ENCODE measurements at regions not wholly inside any gene's neighbourhood (a gene's known extent, or its start where the extent isn't known, plus 50 kb on each side); places are given as distances from the start of the nearest gene placed in this dataset.

- Histone ChIP-seq H3K4me1 (no peaks in the 10 kb centered on the region), H3K4me3 (no peak overlapping the region), H3K9me3 (0 out of 2 replicates have a peak, but pooled peaks cover 2% of the 10 kb centered on the region), H3K36me3 (replicated peaks) (no peaks in the 10 kb centered on the region), H3K27me3 (ENCODE audit: low read depth) (no peaks in the 10 kb centered on the region)
- in situ Hi-C loops (cut with MboI; ENCODE audit: low sequenced_read_pairs): no loop called here
- no peak for DNase-seq (ENCODE audit: low spot score in 2 of 2)
These were observed 284.4 kb downstream of the FOXL1 start for GRCh38 chr16:86862595-86863280.

GRCh38 chr16:86863609-86864008, 285.3 kb downstream of the FOXL1 start:
- in situ Hi-C loops (cut with MboI; ENCODE audit: low sequenced_read_pairs): no loop called here
- Histone ChIP-seq H3K36me3 (replicated peaks) (no peaks in the 10 kb centered on the region), H3K4me1 (no peaks in the 10 kb centered on the region), H3K27me3 (ENCODE audit: low read depth) (no peaks in the 10 kb centered on the region; the same call in 1 of the 2 replicates), H3K4me3 (no peak overlapping the region), H3K9me3 (0 out of 2 replicates have a peak, but pooled peaks cover 2% of the 10 kb centered on the region)
- no peak for DNase-seq (ENCODE audit: low spot score in 2 of 2)

GRCh38 chr16:86864586-86864985, 286.2 kb downstream of the FOXL1 start:
- H3K4me1 ChIP-seq: no peaks in the 10 kb centered on the region
- in situ Hi-C loops (cut with MboI; ENCODE audit: low sequenced_read_pairs): no loop called here
- H3K9me3 ChIP-seq: 0 out of 2 replicates have a peak, but pooled peaks cover 2% of the 10 kb centered on the region
- no peaks in the 10 kb centered on the region for H3K36me3 ChIP-seq (replicated peaks)
- H3K4me3 ChIP-seq: no peak overlapping the region
- H3K27me3 ChIP-seq (ENCODE audit: low read depth): no peaks in the 10 kb centered on the region; the same call in 1 of the 2 replicates
- DNase-seq (ENCODE audit: low spot score in 2 of 2): no peak

GRCh38 chr16:86865851-86866662, 287.7 kb downstream of the FOXL1 start:
- in situ Hi-C loops (cut with MboI; ENCODE audit: low sequenced_read_pairs): no loop called here
- H3K9me3 ChIP-seq: 0 out of 2 replicates have a peak, but pooled peaks cover 2% of the 10 kb centered on the region
- H3K4me1 ChIP-seq: no peaks in the 10 kb centered on the region
- DNase-seq (ENCODE audit: low spot score in 2 of 2): no peak
- no peaks in the 10 kb centered on the region for H3K36me3 ChIP-seq (replicated peaks)
- H3K27me3 ChIP-seq (ENCODE audit: low read depth): no peaks in the 10 kb centered on the region; the same call in 1 of the 2 replicates
- H3K4me3 ChIP-seq: no peak overlapping the region

GRCh38 chr16:86866986-86867722, 288.8 kb downstream of the FOXL1 start:
- H3K4me1 ChIP-seq: no peaks in the 10 kb centered on the region
- H3K4me3 ChIP-seq: no peak overlapping the region
- 0 out of 2 replicates have a peak, but pooled peaks cover 2% of the 10 kb centered on the region for H3K9me3 ChIP-seq
- H3K27me3 ChIP-seq (ENCODE audit: low read depth): no peaks in the 10 kb centered on the region; the same call in 1 of the 2 replicates
- in situ Hi-C loops (cut with MboI; ENCODE audit: low sequenced_read_pairs): no loop called here
- no peak for DNase-seq (ENCODE audit: low spot score in 2 of 2)
- H3K36me3 ChIP-seq (replicated peaks): no peaks in the 10 kb centered on the region

- Histone ChIP-seq H3K4me3 (no peak overlapping the region), H3K27me3 (ENCODE audit: low read depth) (no peaks in the 10 kb centered on the region; the same call in 1 of the 2 replicates), H3K36me3 (replicated peaks) (no peaks in the 10 kb centered on the region), H3K4me1 (no peaks in the 10 kb centered on the region), H3K9me3 (0 out of 2 replicates have a peak, but pooled peaks cover 2% of the 10 kb centered on the region)
- in situ Hi-C loops (cut with MboI; ENCODE audit: low sequenced_read_pairs): no loop called here
- DNase-seq (ENCODE audit: low spot score in 2 of 2): no peak
These were observed 289.7 kb downstream of the FOXL1 start for GRCh38 chr16:86868070-86868469.

- H3K36me3 ChIP-seq (replicated peaks): no peaks in the 10 kb centered on the region
- in situ Hi-C loops (cut with MboI; ENCODE audit: low sequenced_read_pairs): no loop called here
- no peak overlapping the region for H3K4me3 ChIP-seq
- DNase-seq (ENCODE audit: low spot score in 2 of 2): no peak
- H3K4me1 ChIP-seq: no peaks in the 10 kb centered on the region
- H3K27me3 ChIP-seq (ENCODE audit: low read depth): no peaks in the 10 kb centered on the region; the same call in 1 of the 2 replicates
- 0 out of 2 replicates have a peak, but pooled peaks cover 2% of the 10 kb centered on the region for H3K9me3 ChIP-seq
These were observed 290.4 kb downstream of the FOXL1 start for GRCh38 chr16:86868786-86869185.

GRCh38 chr16:86869288-86870022, 291.1 kb downstream of the FOXL1 start:
- Histone ChIP-seq H3K4me1 (no peaks in the 10 kb centered on the region), H3K27me3 (ENCODE audit: low read depth) (no peaks in the 10 kb centered on the region; the same call in 1 of the 2 replicates), H3K36me3 (replicated peaks) (no peaks in the 10 kb centered on the region), H3K4me3 (no peak overlapping the region), H3K9me3 (0 out of 2 replicates have a peak, but pooled peaks cover 2% of the 10 kb centered on the region)
- in situ Hi-C loops (cut with MboI; ENCODE audit: low sequenced_read_pairs): no loop called here
- no peak for DNase-seq (ENCODE audit: low spot score in 2 of 2)

GRCh38 chr16:86870380-86870779, 292.0 kb downstream of the FOXL1 start:
- DNase-seq (ENCODE audit: low spot score in 2 of 2): no peak
- no peaks in the 10 kb centered on the region for H3K9me3 ChIP-seq
- H3K36me3 ChIP-seq (replicated peaks): no peaks in the 10 kb centered on the region
- no peaks in the 10 kb centered on the region for H3K4me1 ChIP-seq
- in situ Hi-C loops (cut with MboI; ENCODE audit: low sequenced_read_pairs): no loop called here
- no peaks in the 10 kb centered on the region; the same call in 1 of the 2 replicates for H3K27me3 ChIP-seq (ENCODE audit: low read depth)
- H3K4me3 ChIP-seq: no peak overlapping the region

- Histone ChIP-seq H3K27me3 (ENCODE audit: low read depth) (no peaks in the 10 kb centered on the region; the same call in 1 of the 2 replicates), H3K9me3 (no peaks in the 10 kb centered on the region), H3K4me1 (no peaks in the 10 kb centered on the region), H3K4me3 (no peak overlapping the region), H3K36me3 (replicated peaks) (no peaks in the 10 kb centered on the region)
- in situ Hi-C loops (cut with MboI; ENCODE audit: low sequenced_read_pairs): no loop called here
- DNase-seq (ENCODE audit: low spot score in 2 of 2): no peak
These were observed 293.8 kb downstream of the FOXL1 start for GRCh38 chr16:86872131-86872530.

GRCh38 chr16:86872833-86873232, 294.5 kb downstream of the FOXL1 start:
- Histone ChIP-seq H3K27me3 (ENCODE audit: low read depth) (no peaks in the 10 kb centered on the region; the same call in 1 of the 2 replicates), H3K36me3 (replicated peaks) (no peaks in the 10 kb centered on the region), H3K4me3 (no peak overlapping the region), H3K4me1 (no peaks in the 10 kb centered on the region), H3K9me3 (no peaks in the 10 kb centered on the region)
- no peak for DNase-seq (ENCODE audit: low spot score in 2 of 2)
- in situ Hi-C loops (cut with MboI; ENCODE audit: low sequenced_read_pairs): no loop called here

GRCh38 chr16:86874141-86874540, 295.8 kb downstream of the FOXL1 start:
- DNase-seq (ENCODE audit: low spot score in 2 of 2): peak in 1 of 2 experiments; percentile 46
- Histone ChIP-seq H3K4me3 (no peak overlapping the region), H3K36me3 (replicated peaks) (no peaks in the 10 kb centered on the region), H3K9me3 (no peaks in the 10 kb centered on the region), H3K27me3 (ENCODE audit: low read depth) (no peaks in the 10 kb centered on the region), H3K4me1 (no peaks in the 10 kb centered on the region)
- in situ Hi-C loops (cut with MboI; ENCODE audit: low sequenced_read_pairs): no loop called here

- no peaks in the 10 kb centered on the region for H3K9me3 ChIP-seq
- no peaks in the 10 kb centered on the region for H3K36me3 ChIP-seq (replicated peaks)
- H3K4me3 ChIP-seq: no peak overlapping the region
- H3K4me1 ChIP-seq: no peaks in the 10 kb centered on the region
- DNase-seq (ENCODE audit: low spot score in 2 of 2): no peak
- no peaks in the 10 kb centered on the region for H3K27me3 ChIP-seq (ENCODE audit: low read depth)
- in situ Hi-C loops (cut with MboI; ENCODE audit: low sequenced_read_pairs): no loop called here
These were observed 298.1 kb downstream of the FOXL1 start for GRCh38 chr16:86876499-86876898.
